MM.1S (cell line): ENCODE measurements at regions not wholly inside any gene's neighbourhood (a gene's known extent, or its start where the extent isn't known, plus 50 kb on each side); places are given as distances from the start of the nearest gene placed in this dataset.

Experiments
- DNase-seq: peaks from one replicate; pipeline ENCODE4 v3.0.0-alpha.2; 2015
- H2AFZ ChIP-seq: fragments of 300-600 bp; sonication (generic); 2 replicates; pipeline ENCODE4 v1.6.0; 2016; ENCODE audit warnings: antibody characterized with exemption, low read length
- H3F3A ChIP-seq: fragments of 300-600 bp; sonication (generic); 2 replicates; pipeline ENCODE4 v1.6.1; 2016; ENCODE audit warnings: mild to moderate bottlenecking, antibody characterized with exemption, low read length, moderate library complexity, mixed read lengths; ENCODE audit not compliant: insufficient read depth
- H3K27ac ChIP-seq: fragments of 300-600 bp; sonication (generic); 2 replicates; pipeline ENCODE4 v1.5.1; 2016; ENCODE audit warnings: mild to moderate bottlenecking, low read length
- H3K27me3 ChIP-seq: fragments of 300-600 bp; sonication (generic); replicated peaks from 2 replicates; pipeline ENCODE4 v1.6.0; 2016; ENCODE audit warnings: low read length; ENCODE audit not compliant: insufficient read depth
- H3K36me3 ChIP-seq: fragments of 300-600 bp; sonication (generic); replicated peaks from 2 replicates; pipeline ENCODE4 v1.6.1; 2016; ENCODE audit warnings: mild to moderate bottlenecking, low read length, mixed read lengths; ENCODE audit not compliant: insufficient read depth
- H3K4me1 ChIP-seq: fragments of 300-600 bp; sonication (generic); 2 replicates; pipeline ENCODE4 v1.6.1; 2016; ENCODE audit warnings: low read length, mixed read lengths
- H3K4me2 ChIP-seq: fragments of 300-600 bp; sonication (generic); 2 replicates; pipeline ENCODE4 v1.6.0; 2016; ENCODE audit warnings: low read depth, low read length
- H3K4me3 ChIP-seq: fragments of 300-600 bp; sonication (generic); 2 replicates; pipeline ENCODE4 v1.5.1; 2016; ENCODE audit warnings: low read length, mixed read lengths
- H3K79me2 ChIP-seq: fragments of 300-600 bp; sonication (generic); 2 replicates; pipeline ENCODE4 v1.6.1; 2016; ENCODE audit warnings: mixed run types, low read length, mixed read lengths
- H3K9ac ChIP-seq: fragments of 300-600 bp; sonication (generic); 2 replicates; pipeline ENCODE4 v1.6.1; 2016; ENCODE audit warnings: low read length, mixed read lengths
- H3K9me2 ChIP-seq: fragments of 300-600 bp; sonication (generic); replicated peaks from 2 replicates; pipeline ENCODE4 v1.6.1; 2016; ENCODE audit warnings: mild to moderate bottlenecking, low read length, mixed read lengths; ENCODE audit not compliant: insufficient read depth
- H3K9me3 ChIP-seq: fragments of 300-600 bp; sonication (generic); replicated peaks from 2 replicates; pipeline ENCODE4 v1.6.1; 2016; ENCODE audit warnings: mild to moderate bottlenecking, low read length, mixed read lengths; ENCODE audit not compliant: insufficient read depth
- H4K20me1 ChIP-seq: fragments of 300-600 bp; sonication (generic); 2 replicates; pipeline ENCODE4 v1.6.1; 2016; ENCODE audit warnings: mild to moderate bottlenecking, low read length, moderate library complexity, mixed read lengths; ENCODE audit not compliant: insufficient read depth
- EZH2 ChIP-seq: fragments of 300-600 bp; sonication (generic); optimal IDR thresholded peaks from 2 replicates; pipeline ENCODE3; 2017; ENCODE audit warnings: low read depth, mild to moderate bottlenecking, antibody characterized with exemption, low read length, mixed read lengths
- EZH2phosphoT487 ChIP-seq: fragments of 300-600 bp; sonication (generic); IDR thresholded peaks from 2 replicates; pipeline ENCODE4 v1.6.1; 2018; ENCODE audit warnings: antibody characterized with exemption, low read length
- TF ChIP-seq, protein P1 (sequence below): fragments of 300-600 bp; sonication (generic); IDR thresholded peaks from 2 replicates; pipeline ENCODE4 v1.5.1; 2016; ENCODE audit warnings: antibody characterized with exemption, low read length, mixed read lengths

DNA sequence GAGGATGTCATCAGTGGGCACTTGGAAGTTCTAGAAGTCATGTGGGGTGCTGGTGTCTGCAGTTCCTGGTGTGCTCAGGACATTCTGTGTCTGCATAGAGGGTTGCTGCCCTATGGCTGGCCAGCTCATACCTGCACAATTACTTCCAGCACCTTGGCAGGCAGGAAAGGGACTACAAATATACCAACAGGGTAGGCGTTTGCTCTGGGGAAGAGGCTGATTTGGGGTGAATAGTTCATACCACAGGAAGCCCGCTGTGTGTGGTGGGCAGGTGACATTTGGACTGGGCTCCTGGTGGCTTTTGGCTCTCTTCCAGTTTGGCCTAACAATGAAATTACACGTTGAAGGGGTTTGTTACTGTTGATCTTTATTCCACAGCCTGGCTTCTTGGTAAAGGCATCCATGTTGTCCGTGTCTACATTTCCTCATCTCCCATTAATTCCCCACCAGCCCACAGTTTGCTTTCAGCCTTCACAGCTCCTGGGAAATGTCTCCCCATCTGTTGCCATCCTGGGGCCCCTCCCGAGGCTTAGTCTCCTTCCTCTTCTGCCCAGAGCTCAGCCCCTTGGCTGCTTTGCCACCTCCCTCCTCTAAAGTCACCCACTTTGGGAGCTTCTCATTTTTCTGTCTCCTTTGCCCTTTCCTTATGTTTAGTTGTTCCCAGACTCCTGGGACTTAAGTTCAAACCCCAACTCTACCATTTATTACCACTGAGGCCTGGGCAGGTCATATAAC, 88.1 kb downstream of the RSPH3 start:
- no peaks in the 10 kb centered on the region for H3K27me3 ChIP-seq
- no peak for DNase-seq
- no peak overlapping the region for H3K27ac ChIP-seq
- H4K20me1 ChIP-seq: no peaks in the 10 kb centered on the region
- H3K9me2 ChIP-seq: no peaks in the 10 kb centered on the region
- H2AFZ ChIP-seq: no peak overlapping the region
- H3F3A ChIP-seq: no peaks in the 10 kb centered on the region
- H3K36me3 ChIP-seq: no peaks in the 10 kb centered on the region
- H3K4me3 ChIP-seq: no peak overlapping the region
- H3K79me2 ChIP-seq: no peaks in the 10 kb centered on the region
- H3K4me1 ChIP-seq: no peaks in the 10 kb centered on the region
- H3K9ac ChIP-seq: no peak overlapping the region
- no peaks in the 10 kb centered on the region for H3K9me3 ChIP-seq
- TF ChIP-seq EZH2phosphoT487: no peak
- TF ChIP-seq, protein P1, sequence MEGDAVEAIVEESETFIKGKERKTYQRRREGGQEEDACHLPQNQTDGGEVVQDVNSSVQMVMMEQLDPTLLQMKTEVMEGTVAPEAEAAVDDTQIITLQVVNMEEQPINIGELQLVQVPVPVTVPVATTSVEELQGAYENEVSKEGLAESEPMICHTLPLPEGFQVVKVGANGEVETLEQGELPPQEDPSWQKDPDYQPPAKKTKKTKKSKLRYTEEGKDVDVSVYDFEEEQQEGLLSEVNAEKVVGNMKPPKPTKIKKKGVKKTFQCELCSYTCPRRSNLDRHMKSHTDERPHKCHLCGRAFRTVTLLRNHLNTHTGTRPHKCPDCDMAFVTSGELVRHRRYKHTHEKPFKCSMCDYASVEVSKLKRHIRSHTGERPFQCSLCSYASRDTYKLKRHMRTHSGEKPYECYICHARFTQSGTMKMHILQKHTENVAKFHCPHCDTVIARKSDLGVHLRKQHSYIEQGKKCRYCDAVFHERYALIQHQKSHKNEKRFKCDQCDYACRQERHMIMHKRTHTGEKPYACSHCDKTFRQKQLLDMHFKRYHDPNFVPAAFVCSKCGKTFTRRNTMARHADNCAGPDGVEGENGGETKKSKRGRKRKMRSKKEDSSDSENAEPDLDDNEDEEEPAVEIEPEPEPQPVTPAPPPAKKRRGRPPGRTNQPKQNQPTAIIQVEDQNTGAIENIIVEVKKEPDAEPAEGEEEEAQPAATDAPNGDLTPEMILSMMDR: no peak
- no peak for TF ChIP-seq EZH2
- H3K4me2 ChIP-seq: no peak overlapping the region

DNA sequence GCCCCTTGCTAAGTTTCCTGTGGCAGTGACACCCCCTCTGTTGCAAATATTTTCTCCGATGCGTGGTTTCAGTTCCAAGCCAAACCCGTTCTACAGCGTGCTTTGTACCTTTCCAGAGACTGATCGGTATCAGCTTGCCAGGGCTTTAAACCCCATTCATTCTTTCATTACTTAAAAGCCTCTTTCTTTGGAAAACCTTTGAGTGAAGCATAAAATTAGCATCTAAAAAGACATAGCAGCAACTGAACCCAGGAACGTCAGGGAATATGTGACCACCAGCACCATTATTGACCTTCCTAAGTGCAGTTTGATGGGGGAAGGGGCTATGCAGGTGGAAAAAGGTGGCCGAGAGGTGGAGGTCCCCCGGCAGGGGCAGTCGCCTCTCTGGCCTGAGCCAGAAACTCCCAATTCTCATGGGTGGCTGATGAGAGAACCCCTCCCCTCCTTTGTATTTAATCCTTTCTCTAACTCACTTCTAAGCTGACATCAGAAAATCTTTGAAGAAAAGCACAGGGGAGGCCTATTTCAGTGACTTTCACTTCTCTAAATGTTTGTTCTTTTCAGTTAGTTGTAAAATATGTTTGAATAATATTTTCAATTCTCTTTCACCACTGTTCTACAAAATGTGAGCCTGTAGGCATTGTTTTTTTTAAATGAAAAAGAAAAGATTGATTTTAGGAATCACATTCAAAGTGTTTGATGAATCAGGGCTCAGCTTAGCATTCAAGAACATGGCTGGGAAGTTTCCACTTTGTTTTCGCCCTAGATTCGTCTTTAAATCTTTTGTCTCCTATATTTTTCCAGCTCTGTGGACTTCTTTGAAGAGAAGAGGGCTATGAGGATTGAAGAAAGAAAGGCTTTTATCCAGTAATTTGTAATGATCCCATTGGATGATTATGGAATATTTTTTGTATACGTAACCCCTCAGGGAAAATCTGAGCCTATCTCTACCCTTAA, 89.2 kb downstream of the RSPH3 start:
- TF ChIP-seq, protein P1: no peak
- no peak for TF ChIP-seq EZH2phosphoT487
- TF ChIP-seq EZH2: no peak
- H2AFZ ChIP-seq: no peak overlapping the region
- no peak overlapping the region for H3K4me3 ChIP-seq
- H3K4me1 ChIP-seq: no peaks in the 10 kb centered on the region
- H3K9me2 ChIP-seq: no peaks in the 10 kb centered on the region
- no peaks in the 10 kb centered on the region for H3F3A ChIP-seq
- H3K79me2 ChIP-seq: no peaks in the 10 kb centered on the region
- no peaks in the 10 kb centered on the region for H3K36me3 ChIP-seq
- no peaks in the 10 kb centered on the region for H4K20me1 ChIP-seq
- no peaks in the 10 kb centered on the region for H3K9me3 ChIP-seq
- no peaks in the 10 kb centered on the region for H3K27me3 ChIP-seq
- H3K4me2 ChIP-seq: no peak overlapping the region
- no peak overlapping the region for H3K9ac ChIP-seq
- H3K27ac ChIP-seq: no peak overlapping the region
- no peak for DNase-seq

DNA sequence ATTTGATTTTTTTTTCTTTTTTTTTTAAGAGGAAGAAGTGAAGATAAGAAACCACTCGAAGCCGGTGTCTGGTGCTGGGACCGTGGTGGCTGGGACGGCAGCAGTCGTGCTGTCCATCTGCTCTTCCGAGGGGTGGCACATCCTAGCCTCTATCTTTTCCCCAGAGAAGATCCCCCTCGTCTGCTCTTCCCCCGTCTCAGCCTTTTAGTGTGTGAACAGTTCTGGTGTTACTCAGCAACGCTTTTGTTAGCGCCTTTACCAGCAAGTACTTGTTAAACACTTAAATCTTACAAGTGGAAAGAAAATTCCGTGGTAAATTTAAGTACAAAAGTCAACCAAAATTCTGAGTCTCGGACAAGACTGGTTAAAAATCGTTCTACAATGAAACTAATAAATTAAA, 90.1 kb downstream of the RSPH3 start:
- H3K79me2 ChIP-seq: no peaks in the 10 kb centered on the region
- no peak overlapping the region for H3K27ac ChIP-seq
- no peak overlapping the region for H2AFZ ChIP-seq
- H3F3A ChIP-seq: no peaks in the 10 kb centered on the region
- H3K27me3 ChIP-seq: no peaks in the 10 kb centered on the region
- H3K4me3 ChIP-seq: no peak overlapping the region
- DNase-seq: no peak
- H3K4me2 ChIP-seq: no peak overlapping the region
- H3K4me1 ChIP-seq: no peaks in the 10 kb centered on the region
- TF ChIP-seq EZH2phosphoT487 (no peak), EZH2 (no peak)
- TF ChIP-seq, protein P1: no peak
- no peaks in the 10 kb centered on the region for H4K20me1 ChIP-seq
- H3K9ac ChIP-seq: no peak overlapping the region
- H3K9me2 ChIP-seq: no peaks in the 10 kb centered on the region
- H3K36me3 ChIP-seq: no peaks in the 10 kb centered on the region
- no peaks in the 10 kb centered on the region for H3K9me3 ChIP-seq
